Breast epithelium (tissue), 4 donors: ENCODE measurements at regions not wholly inside any gene's neighbourhood (a gene's known extent, or its start where the extent isn't known, plus 50 kb on each side); places are given as distances from the start of the nearest gene placed in this dataset.

Experiments used
- DNase-seq, 2 donors: peaks; one replicate each; pipeline ENCODE4 v3.0.0-alpha.2; 2019; ENCODE audit warnings: low spot score in 2 of 2
- H3K27ac ChIP-seq, 2 donors: fragments of 200-600 bp; sonication (generic) in 1 of 2; one replicate each; pipeline ENCODE4 v1.5.1; 2016 to 2019; ENCODE audit warnings: mild to moderate bottlenecking in 1 of 2
- H3K27me3 ChIP-seq, 2 donors: fragments of 200-600 bp; sonication (generic) in 1 of 2; one replicate each; pipeline versions ENCODE4 v1.5.1 to v1.6.0; 2017 to 2019; ENCODE audit warnings: control low read depth in 1 of 2, mild to moderate bottlenecking in 1 of 2
- H3K36me3 ChIP-seq: fragments of 200-600 bp; one replicate; pipeline ENCODE4 v1.5.1; 2019
- H3K4me1 ChIP-seq, 2 donors: fragments of 200-600 bp; sonication (generic); one replicate each; pipeline ENCODE4 v1.5.1; 2016 to 2019; ENCODE audit warnings: control low read depth in 1 of 2
- H3K4me3 ChIP-seq, 3 donors: fragments of 200-600 bp; sonication (generic); 1 replicate in 2 of 3; 2 replicates in 1 of 3; pipeline ENCODE4 v1.5.1; 2016 to 2019; ENCODE audit warnings: mild to moderate bottlenecking in 3 of 3, moderate library complexity in 2 of 3
- H3K9me3 ChIP-seq, 2 donors: fragments of 200-600 bp; sonication (generic) in 1 of 2; one replicate each; pipeline ENCODE4 v1.5.1; 2016 to 2019; ENCODE audit warnings: control low read depth in 1 of 2
- POLR2A ChIP-seq: fragments of 450-650 bp; IDR thresholded peaks from one replicate; pipeline ENCODE4 v1.6.1; 2016; ENCODE audit warnings: antibody characterized with exemption, mild to moderate bottlenecking, moderate library complexity
- POLR2AphosphoS5 ChIP-seq, 3 donors: sonication (generic); formaldehyde crosslinking; IDR thresholded peaks; one replicate each; pipeline ENCODE4 v1.6.1; 2017; ENCODE audit warnings: antibody characterized with exemption in 3 of 3
- intact Hi-C: fragments of 100-400 bp; cut with DNase I; formaldehyde crosslinking; loops from one replicate; pipeline ENCODE4 v1.15.1; 2023; ENCODE audit warnings: low total_unique reads
- TF ChIP-seq, protein P1 (sequence below), 3 donors: fragments of 450-650 bp; IDR thresholded peaks; one replicate each; pipeline ENCODE4 v1.5.1; 2016 to 2017; ENCODE audit warnings: antibody characterized with exemption in 3 of 3, mild to moderate bottlenecking in 3 of 3, moderate library complexity in 3 of 3

- no peaks in the 10 kb centered on the region for H3K36me3 ChIP-seq
- H3K9me3 ChIP-seq = no peaks in the 10 kb centered on the region
- H3K27ac ChIP-seq = no peak overlapping the region
- H3K27me3 ChIP-seq = no peaks in the 10 kb centered on the region
- DNase-seq = no peak
- TF ChIP-seq POLR2AphosphoS5 (IDR thresholded peaks at IDR 0.05) (no peak), POLR2A (no peak)
- TF ChIP-seq, protein P1, sequence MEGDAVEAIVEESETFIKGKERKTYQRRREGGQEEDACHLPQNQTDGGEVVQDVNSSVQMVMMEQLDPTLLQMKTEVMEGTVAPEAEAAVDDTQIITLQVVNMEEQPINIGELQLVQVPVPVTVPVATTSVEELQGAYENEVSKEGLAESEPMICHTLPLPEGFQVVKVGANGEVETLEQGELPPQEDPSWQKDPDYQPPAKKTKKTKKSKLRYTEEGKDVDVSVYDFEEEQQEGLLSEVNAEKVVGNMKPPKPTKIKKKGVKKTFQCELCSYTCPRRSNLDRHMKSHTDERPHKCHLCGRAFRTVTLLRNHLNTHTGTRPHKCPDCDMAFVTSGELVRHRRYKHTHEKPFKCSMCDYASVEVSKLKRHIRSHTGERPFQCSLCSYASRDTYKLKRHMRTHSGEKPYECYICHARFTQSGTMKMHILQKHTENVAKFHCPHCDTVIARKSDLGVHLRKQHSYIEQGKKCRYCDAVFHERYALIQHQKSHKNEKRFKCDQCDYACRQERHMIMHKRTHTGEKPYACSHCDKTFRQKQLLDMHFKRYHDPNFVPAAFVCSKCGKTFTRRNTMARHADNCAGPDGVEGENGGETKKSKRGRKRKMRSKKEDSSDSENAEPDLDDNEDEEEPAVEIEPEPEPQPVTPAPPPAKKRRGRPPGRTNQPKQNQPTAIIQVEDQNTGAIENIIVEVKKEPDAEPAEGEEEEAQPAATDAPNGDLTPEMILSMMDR (IDR thresholded peaks at IDR 0.05) = no peak
- no peaks in the 10 kb centered on the region for H3K4me1 ChIP-seq
- H3K4me3 ChIP-seq = no peak overlapping the region
- intact Hi-C loops = no loop called here
Observed at GRCh38 chr7:18157233-18157632, 129.6 kb upstream of the PRPS1L1 start.

DNA sequence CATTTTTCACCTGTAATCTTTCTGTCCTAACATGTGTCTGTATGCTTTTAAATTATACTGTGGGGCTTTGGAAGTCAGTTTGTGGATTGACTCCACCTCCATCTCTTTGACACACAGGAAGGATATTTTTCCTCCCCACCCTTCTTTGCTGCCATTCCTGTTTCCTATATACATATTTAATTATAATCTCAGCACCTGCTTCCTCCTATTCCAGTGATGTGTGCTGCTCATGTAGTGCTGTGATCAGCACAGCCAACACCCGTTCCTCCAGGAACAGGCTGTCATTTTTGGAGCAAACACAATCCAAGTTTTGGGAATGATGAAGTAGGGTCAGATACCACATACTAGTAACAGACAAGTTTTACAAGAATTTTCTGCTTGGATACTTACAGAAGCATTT is 135.0 kb upstream of the PRPS1L1 start:
- TF ChIP-seq POLR2AphosphoS5 (IDR thresholded peaks at IDR 0.05) (no peak), POLR2A (no peak)
- TF ChIP-seq, protein P1 (IDR thresholded peaks at IDR 0.05) = no peak
- H3K9me3 ChIP-seq = no peaks in the 10 kb centered on the region
- H3K36me3 ChIP-seq = no peaks in the 10 kb centered on the region
- no peak for DNase-seq
- no peaks in the 10 kb centered on the region for H3K4me1 ChIP-seq
- intact Hi-C loops = no loop called here
- H3K4me3 ChIP-seq = no peak overlapping the region
- no peak overlapping the region for H3K27ac ChIP-seq
- H3K27me3 ChIP-seq = no peaks in the 10 kb centered on the region

DNA sequence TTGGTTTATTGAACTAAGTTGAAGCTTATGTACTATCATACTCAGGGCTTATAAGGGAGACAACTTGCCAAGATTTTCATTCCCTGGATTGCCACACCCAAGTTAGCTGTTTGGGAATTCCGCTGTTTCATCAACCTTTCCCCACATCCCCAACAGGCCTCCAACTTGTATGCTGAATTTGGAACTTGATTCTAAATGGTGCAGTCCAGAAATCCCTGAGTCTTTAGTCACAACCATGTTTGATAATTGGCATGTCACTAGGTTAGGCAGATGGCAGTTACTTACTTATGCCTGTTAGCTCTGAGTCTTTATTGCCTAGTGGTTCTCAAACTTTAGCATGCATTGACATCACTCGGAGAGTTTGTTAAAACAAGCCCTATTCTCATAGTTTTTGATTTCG is 135.4 kb upstream of the PRPS1L1 start:
- Histone ChIP-seq H3K4me1 (no peaks in the 10 kb centered on the region), H3K27me3 (no peaks in the 10 kb centered on the region), H3K36me3 (no peaks in the 10 kb centered on the region), H3K4me3 (no peak overlapping the region), H3K9me3 (no peaks in the 10 kb centered on the region), H3K27ac (no peak overlapping the region)
- DNase-seq = no peak
- TF ChIP-seq, protein P1 (IDR thresholded peaks at IDR 0.05) = no peak
- no peak for TF ChIP-seq POLR2A
- intact Hi-C loops = no loop called here

- H3K36me3 ChIP-seq = no peaks in the 10 kb centered on the region
- TF ChIP-seq POLR2AphosphoS5 (IDR thresholded peaks at IDR 0.05) (no peak), POLR2A (no peak)
- TF ChIP-seq, protein P1 (IDR thresholded peaks at IDR 0.05) = no peak
- H3K4me3 ChIP-seq = no peak overlapping the region
- no peaks in the 10 kb centered on the region for H3K9me3 ChIP-seq
- H3K4me1 ChIP-seq = no peaks in the 10 kb centered on the region
- intact Hi-C loops = no loop called here
- no peak overlapping the region for H3K27ac ChIP-seq
- DNase-seq = no peak
- H3K27me3 ChIP-seq = no peaks in the 10 kb centered on the region
Observed at GRCh38 chr7:18165166-18165565, 137.5 kb upstream of the PRPS1L1 start.

DNA sequence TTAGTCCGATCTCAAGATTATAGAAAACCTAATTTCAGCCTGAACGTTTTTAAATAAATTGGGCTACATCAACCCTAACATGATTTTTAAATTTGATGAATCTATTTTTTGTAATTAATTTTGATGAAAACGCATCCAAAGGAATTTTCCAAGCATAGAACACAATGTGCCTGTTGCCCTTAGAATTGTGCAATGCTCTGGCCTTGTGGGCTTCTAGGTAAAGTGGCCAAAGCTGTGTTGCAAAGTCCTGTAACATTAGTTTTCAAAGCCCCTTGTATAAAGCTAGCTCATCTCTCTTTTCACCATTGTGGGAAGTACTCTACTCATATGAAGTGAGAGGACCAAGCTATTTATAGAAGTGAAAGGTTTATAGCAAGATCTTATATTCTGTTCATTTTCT is 138.4 kb upstream of the PRPS1L1 start:
- Histone ChIP-seq H3K27ac (no peak overlapping the region), H3K4me3 (no peak overlapping the region), H3K9me3 (no peaks in the 10 kb centered on the region), H3K4me1 (no peaks in the 10 kb centered on the region), H3K36me3 (no peaks in the 10 kb centered on the region), H3K27me3 (no peaks in the 10 kb centered on the region)
- no peak for DNase-seq
- no peak for TF ChIP-seq POLR2AphosphoS5 (IDR thresholded peaks at IDR 0.05)
- TF ChIP-seq, protein P1 (IDR thresholded peaks at IDR 0.05) = no peak
- TF ChIP-seq POLR2A = no peak
- intact Hi-C loops = no loop called here
